ENCODE measurements at regions not wholly inside any gene's neighbourhood (a gene's known extent, or its start where the extent isn't known, plus 50 kb on each side); places are given as distances from the start of the nearest gene placed in this dataset.
"Not testable (repeated sequence)": the region's sequence is repeated elsewhere in the genome, so short reads cannot be mapped to it uniquely, and the experiment has no call there.

DNA sequence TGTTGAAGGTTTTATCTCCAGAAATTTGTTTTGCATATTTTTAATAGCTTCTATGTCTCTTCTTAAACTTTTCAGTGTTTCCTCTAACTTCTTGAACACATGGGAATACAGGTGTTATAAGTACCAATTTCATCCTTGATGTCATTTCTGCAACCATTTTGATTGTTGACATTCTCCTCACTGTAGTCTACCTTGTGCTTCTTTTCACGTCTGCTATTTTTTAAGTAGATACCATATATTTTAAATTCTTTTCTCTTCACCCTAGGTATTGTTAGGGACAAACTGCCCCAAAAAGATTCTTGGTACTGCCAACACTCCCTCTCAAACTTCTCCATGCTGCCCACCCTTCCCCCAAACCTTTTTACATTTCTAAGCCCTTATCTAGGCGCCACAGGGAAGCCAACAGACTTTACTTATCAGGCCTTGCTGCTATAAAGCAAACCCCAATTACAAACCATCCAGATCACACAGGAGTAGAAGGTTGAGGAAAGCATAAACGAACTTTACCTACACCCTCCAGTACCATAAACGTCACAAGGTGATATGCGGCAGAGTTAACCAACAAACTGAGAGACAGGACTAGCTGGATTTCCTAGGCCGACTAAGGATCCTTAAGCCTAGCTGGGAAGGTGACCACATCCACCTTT is 1165.3 kb downstream of the TAF11L14 start:
- DNase-seq (ENCODE audit: low spot score) = no peak

DNA sequence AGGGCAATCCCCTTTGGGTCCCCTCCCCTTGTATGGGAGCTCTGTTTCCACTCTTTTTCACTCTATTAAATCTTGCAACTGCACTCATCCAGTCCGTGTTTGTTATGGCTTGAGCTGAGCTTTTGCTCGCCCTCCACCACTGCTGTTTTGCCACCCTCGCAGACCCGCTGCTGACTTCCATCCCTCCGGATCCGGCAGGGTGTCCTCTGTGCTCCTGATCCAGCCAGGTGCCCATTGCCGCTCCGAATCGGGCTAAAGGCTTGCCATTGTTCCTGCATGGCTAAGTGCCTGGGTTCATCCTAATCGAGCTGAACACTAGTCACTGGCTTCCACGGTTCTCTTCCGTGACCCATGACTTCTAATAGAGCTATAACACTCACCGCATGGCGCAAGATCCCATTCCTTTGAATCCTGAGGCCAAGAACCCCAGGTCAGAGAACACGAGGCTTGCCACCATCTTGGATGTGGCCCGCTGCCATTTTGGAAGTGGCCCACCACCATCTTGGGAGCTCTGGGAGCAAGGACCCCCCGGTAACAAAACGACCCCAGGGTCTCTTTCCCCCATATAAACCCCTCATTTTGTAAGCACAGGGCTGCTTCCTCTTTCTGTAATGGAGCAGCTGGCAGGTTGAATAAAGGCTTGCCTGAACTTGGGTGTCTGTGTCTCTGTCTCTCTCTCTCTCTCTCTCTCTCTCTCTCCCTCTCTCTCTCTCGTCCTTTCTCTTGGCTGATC is 1166.2 kb downstream of the TAF11L14 start:
- no peak for DNase-seq (ENCODE audit: low spot score)

DNA sequence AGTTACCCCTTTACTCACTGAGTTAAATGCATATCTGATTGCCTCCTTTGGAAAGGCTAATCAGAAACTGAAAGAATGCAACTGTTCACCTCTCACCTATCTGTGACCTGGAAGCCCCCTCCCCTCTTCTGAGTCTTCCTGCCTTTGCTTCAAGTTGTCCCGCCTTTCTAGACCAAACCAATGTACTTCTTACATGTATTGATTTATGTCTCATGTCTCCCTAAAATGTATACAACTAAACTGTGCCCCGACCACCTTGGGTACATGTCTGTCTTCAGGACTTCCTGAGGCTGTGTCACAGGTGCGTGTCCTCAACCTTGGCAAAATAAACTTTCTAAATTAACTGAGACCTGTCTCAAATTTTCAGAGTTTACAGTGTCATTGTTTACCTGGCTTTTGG is 1167.2 kb downstream of the TAF11L14 start:
- not testable (repeated sequence) for DNase-seq (ENCODE audit: low spot score)

DNA sequence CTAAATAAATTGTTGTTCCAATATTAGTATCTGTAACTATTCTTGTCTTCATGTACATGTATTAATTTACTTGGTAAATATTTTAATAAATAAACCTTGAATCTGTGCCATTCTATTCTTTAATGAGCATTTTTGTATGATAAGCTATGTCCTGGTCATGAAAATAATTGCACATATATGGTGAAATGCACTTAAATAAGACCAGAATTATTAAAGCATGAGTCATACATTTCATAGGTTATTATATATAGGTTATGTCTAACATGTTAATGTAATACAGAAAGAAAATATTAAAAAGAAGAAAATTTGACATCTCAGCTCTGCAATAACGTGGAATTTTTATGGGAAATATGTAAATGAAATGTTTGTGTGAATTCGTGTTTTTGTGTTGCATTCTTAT is 1168.1 kb downstream of the TAF11L14 start:
- no peak for DNase-seq (ENCODE audit: low spot score)

DNA sequence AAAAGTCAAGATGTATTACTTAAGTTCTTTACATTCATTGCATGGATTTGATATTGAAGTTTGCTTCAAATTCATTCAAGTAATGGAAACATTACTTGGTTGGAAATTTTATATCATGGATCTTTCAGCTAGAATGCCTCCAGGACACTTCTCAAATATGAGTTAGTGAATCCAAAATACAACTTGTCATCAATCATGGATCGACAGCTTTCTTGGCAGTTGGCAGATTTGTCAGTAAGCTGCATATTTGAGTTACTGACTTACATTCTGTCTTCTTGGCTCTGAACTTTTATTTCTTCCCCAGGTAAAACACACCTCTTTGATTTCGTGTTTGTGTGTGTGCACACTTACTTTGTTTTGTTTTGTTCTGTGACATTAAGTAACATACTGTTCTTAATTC is 1171.1 kb downstream of the TAF11L14 start:
- no peak for DNase-seq (ENCODE audit: low spot score)

DNA sequence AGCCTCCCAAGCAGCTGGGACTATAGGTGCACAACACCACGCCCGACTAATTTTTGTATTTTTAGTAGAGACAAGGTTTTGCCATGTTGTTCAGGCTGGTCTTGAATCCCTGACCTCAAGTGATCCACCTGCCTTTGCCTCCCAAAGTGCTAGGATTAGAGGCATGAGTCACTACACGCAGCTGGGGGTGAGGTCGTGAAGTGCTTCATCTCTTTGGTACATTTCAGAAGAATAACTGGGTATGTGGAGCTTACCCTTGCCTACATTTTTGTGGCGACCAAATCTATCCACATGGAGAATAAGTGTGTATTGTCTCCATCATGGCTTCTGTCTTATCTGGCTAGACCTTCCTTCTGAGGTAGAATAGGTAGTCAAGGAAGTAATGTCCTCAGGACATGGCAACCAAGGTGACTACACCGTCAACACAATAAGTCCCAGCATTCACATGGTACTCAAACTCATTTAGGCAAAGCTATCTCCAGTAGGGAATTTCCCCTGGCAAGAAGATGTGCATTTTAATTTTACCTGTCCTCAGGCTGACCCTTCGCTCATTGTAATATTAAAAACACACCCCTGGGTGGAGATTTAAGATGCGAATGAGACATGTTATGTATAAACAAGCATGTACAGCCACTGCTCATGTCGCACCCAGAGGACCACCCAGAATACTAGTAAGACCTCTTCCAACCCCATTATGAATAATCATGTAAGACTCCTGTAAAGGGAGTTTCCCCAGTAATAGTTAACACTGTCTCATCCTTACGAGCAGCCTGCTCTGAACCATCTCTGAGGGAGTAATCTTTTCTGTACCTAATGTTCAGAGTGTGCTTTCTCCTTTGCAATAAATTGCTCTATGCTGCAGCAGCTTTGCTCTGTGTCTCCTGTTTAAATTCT is 1173.2 kb downstream of the TAF11L14 start:
- DNase-seq (ENCODE audit: low spot score) = no peak

DNA sequence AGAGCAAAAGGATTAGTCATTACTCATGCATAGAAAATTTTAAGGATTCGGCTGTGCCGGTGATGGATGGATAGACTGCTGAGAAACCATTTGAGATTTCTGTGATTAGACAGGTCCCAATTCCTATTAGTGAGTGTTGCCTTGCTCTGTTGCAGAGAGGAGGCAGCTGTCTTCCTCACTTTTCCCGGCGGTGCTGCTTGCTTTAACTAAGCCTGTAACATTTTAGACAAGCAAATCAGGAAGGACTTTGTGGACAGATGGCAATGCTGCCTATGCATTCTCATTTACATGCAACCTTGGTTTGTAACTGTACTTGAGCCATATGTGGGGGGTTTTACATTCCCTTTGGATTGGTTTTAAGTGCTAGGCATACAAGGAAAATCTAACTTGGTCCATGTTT is 1176.3 kb downstream of the CDH18 start:
- DNase-seq (ENCODE audit: low spot score) = no peak

DNA sequence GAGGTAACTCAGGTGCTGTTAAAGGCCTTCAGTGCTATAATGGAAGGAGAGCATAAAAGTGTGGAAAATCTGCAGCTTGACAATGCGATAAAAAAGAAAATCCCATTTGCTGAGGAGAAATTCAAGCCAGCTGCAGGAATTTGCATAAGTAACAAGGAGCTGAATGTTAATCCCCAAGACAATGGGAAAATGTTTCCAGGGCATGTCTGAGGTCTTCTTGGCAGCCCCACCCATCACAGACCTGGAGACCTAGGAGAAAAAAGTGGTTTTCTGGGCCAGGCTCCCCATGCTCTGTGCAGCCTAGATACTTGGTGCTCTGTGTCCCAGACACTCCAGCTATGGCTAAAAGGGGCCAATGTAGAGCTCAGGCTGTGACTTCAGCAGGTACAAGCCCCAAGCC is 1159.6 kb downstream of the CDH18 start:
- DNase-seq (ENCODE audit: low spot score) = no peak

DNA sequence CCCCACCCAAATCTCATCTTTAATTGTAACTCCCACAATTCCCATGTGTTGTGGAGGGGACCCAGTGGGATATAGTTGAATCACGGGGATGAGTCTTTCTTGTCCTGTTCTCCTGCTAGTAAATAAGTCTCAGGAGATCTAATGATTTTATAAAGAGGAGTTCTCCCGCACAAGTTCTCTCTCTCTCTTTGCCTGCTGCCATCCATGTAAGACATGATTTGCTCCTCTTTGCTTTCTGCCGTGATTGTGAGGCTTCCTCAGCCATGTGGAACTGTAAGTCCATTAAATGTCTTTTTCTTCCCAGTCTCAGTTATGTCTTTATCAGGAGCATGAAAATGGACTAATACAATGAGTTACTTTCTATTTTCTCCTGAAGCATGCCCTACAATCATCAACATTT is 1158.5 kb downstream of the CDH18 start:
- DNase-seq (ENCODE audit: low spot score) = no peak

DNA sequence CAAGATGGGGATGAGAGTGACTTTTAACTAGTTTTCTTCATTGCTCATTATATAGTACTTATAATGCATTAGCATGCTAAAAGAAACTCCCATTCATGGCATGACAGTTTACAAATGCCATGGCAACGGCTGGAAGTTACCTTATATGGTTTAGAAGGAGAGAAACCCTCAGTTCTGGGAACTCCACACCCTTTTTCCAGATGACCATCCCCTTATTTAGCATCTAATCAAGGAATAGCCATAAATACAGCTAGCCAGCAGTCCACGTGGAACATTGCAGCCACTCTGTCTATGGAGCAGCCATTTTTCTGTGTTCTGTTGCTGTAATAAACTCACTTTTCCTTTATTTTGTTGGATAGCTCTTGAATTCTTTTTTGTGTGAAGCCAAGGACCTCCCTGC is 1137.8 kb downstream of the CDH18 start:
- no peak for DNase-seq (ENCODE audit: low spot score)

DNA sequence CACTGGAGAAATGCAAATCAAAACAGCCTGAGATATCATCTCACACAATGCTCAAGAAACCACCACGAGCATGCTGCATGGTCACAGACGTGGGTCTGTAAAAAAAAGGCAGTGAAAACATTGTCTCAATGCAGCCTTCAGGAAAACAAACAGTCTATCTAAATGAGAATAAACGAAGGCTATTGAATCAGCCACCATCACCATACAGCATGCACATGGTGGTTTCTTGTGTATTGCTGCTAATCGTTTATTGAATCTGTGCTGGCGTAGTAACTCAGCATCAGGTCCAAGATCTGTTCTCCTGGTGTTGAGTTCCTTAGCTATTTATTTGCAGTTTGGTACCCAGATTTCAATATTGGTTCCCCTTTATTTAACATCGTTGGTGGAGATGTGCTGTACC is 1115.0 kb downstream of the CDH18 start:
- DNase-seq (ENCODE audit: low spot score) = no peak

DNA sequence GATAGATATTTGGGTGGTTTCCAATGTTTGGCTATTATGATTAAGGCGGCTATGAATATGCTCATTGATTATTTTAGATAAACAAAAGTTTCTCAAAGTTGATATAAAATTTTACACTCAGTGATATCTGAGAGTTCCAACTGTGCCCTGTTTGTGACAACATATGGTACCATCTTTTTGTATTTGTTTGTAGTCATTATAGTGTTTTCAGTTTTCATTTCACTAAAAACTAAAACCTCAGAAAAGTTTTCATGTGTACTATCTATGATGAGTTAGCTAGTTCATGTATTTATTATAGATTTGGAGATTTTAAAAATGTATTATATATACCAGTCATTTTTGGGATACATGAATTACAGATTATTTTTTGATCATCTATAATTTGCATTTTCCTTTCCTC is 1111.4 kb downstream of the CDH18 start:
- DNase-seq (ENCODE audit: low spot score) = no peak

DNA sequence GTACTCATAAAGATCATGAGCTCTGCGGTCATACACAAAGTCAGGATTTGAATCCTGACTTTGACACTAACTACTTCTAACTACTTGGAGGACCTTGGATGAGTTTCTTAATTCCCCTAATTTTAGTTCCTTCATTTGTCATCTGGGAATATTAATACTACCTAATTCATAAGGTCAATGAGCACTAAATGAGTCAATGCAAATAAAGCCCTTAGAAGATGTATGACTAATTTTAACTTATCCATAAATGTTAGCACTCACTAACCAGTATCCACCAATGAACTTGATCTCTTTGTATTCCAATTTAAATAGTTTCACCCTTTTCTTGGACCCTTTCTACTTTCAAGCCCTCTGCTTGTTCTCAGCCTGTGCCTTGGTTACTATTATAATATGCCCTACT is 1106.4 kb downstream of the CDH18 start:
- DNase-seq (ENCODE audit: low spot score) = no peak

DNA sequence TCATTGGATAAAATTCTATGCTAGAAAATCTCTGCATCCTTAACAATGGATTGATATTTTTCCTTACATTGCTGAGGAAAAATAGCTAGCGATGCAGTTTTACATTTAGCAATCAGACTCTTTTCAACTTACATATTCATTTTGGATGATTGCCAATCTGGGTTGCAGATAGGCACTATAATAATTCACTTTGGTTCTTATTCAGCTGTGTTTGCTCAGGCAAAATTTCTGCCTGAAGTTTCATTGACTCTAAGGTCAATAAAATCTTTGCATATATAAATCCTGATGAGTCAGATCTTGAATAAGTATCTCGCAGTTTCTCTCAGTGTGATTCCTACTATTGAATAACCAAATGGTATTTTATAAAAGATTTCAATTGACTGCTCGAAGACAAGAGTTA is 1105.8 kb downstream of the CDH18 start:
- no peak for DNase-seq (ENCODE audit: low spot score)

DNA sequence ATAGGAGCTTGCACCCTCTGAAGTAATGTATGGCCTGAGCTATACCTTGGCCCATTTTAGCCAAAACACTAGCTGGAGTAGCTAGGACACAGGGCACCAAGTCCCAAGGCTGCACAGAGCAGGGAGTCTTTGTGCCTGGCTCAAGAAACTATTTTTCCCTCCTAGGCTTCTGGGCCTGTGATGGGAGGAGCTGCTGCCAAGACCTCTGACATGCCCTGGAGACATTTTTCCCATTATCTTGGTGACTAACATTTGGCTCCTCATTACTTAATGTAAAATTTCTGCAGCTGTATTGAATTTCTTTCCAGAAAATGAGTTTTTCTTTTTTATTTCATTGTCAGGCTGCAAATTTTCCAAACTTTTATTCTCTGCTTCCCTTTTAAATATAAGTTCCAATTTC is 1099.2 kb downstream of the CDH18 start:
- DNase-seq (ENCODE audit: low spot score) = no peak

DNA sequence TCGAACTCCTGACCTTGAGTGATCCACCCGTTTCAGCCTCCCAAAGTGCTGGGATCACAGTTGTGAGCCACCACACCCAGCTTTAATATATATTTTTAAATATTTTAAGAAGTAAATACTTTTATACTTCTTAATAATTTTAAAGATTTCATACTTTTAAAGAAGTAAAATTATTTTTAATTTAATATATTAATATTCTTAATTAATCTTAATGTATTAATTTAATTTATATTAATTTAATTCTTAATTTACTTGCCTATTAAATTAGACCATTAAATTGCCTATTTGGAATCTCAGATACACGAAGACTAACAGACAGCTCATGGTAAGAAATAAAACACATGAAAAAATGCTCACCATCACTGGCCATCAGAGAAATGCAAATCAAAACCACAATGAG is 1087.4 kb downstream of the CDH18 start:
- no peak for DNase-seq (ENCODE audit: low spot score)

DNA sequence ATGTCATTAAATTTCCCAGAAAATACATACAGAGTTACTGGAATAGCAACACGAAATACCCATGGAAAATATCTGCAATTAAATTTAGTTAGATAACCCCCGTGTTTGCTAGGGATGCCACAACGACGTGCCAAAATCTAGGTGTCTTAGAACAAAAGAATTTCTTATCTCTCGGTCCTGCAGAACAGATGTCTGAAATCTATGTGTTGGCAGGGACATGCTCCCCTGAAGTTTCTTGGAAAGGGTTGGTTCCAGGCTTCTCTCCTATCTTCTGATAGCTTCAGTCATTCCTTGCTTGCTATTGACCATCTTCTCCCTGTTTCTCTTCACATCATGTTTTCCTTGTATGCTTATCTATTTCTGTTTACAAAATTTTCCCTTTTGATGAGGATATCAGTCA is 1067.0 kb downstream of the CDH18 start:
- no peak for DNase-seq (ENCODE audit: low spot score)

DNA sequence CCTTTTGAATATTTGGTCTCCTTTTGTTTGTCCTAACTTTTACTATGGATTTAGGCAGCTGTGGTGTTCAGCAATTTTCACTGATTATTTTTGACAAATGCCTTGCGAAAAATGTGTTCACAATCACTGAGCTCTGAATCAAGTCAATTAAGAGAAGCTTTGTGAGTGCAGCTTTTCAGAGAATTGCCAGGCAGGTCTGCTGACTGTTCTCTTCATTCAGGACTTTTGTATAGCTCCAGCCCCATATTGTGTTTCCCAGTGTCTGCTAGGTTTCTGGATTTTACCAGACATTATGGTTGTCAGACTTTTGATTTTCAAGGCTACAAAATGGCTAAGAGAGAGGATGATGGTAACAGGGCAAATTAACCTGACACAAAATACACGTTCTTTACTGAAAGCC is 1055.9 kb downstream of the CDH18 start:
- DNase-seq (ENCODE audit: low spot score) = no peak

DNA sequence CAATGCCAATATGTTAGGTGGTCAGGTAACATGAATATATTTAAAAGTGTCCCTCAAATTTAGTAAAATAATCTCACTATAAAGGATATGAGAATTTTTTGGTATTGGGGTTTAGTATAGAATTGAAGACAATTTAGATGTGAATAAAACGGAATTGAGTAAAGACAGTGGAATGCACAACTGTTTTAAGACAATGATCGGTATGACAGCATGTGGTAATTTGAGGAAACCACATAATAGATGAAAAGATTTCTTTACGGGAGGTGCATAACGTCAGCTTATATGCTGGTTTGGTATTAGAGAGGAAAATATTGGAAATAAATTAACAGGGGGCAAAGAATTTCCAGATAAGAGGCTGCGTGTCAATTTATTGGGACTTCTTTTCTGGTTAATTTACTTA is 1043.2 kb downstream of the CDH18 start:
- no peak for DNase-seq (ENCODE audit: low spot score)

DNA sequence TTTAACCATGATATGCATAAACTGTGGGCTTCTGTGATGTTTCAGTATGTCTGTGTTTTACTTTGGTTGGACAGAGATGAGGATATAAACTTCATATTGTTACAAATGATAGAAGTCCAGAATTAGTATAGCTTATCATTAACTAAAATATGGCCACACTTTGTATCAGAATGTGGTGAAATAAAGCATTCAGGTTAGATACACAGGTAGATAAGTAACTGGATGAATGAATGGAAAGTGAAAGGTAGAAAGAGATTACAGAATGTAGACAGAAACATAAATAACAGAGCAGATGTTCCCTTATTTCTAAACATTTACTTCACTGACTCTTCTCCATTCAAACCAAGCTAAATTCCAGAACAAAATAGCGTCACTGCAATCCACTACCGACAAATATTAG is 1033.8 kb downstream of the CDH18 start:
- DNase-seq (ENCODE audit: low spot score) = no peak

DNA sequence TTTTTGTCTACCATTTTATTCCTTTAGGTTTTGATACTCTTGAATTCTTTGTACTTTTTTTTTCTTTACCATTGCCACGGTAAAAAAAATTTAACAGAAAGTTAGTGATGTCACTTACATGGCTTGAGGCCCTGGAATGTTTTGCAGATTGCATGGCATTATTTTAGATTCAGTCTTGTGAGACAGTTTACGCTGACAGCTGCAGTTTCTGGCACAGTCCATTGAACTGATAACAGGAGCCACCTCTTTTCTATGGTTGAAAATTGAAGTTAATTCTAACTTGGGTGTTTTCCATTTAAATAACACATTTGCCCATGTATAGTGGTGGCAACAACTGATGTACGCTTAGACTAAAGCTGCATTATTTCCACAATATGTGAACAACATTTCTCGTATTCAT is 1028.5 kb downstream of the CDH18 start:
- DNase-seq (ENCODE audit: low spot score) = no peak

DNA sequence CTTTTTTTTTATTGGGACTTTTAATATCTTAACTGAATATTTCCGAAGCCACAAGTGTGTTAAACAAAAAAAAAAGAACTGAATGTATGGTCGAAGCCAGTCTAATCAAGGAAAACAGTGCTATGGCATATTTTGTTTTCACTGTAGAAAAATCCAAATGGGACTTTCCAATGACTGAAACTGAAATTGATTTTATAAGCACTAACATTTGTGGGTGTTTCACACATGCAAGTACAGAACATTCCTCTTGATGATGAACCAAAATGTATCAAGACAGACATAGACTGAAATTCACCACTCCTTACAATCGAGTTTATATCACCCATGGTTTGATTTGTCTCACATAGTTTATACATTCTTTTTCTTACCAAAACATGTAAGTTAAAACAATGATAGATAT is 1026.8 kb downstream of the CDH18 start:
- no peak for DNase-seq (ENCODE audit: low spot score)

DNA sequence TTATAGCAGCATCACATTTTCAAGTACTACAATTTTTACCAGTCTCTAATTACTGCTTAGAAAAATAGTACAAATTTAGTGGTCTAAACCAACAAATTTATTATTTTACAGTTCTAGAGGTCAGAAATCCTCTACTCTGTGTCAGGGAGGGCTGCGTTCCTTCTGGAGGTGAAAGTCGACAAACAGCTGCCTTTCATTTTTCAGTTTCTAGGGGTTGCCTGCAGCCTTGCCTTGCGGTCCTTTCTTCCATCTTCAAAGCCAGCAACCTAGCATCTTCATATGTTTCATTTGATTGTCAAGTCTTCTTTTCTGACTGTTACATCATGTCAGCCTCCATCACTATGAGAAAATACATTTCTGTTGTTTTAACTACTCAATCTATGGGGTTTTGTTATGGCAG is 1022.1 kb downstream of the CDH18 start:
- no peak for DNase-seq (ENCODE audit: low spot score)

Measured in HuH-7 (cell line).